Testis (tissue), 2 donors: ENCODE measurements at regions not wholly inside any gene's neighbourhood (a gene's known extent, or its start where the extent isn't known, plus 50 kb on each side); places are given as distances from the start of the nearest gene placed in this dataset.

ENCODE experiments used
- CTCF ChIP-seq, 3 experiments: fragments of 450-650 bp in 2 of 3; fragments of 200-600 bp in 1 of 3; sonication (generic) in 1 of 3; IDR thresholded peaks; one replicate each; pipeline ENCODE4 v1.5.1; 2016 to 2019; ENCODE audit warnings: antibody characterized with exemption in 3 of 3, mild to moderate bottlenecking in 2 of 3, moderate library complexity in 1 of 3
- POLR2A ChIP-seq: fragments of 450-650 bp; IDR thresholded peaks from one replicate; pipeline ENCODE4 v1.6.1; 2017; ENCODE audit warnings: antibody characterized with exemption, mild to moderate bottlenecking, moderate library complexity

GRCh38 chr3:28597452-28597851 is 248.8 kb upstream of the AZI2 start:
- TF ChIP-seq CTCF (IDR thresholded peaks at IDR 0.05) (no peak), POLR2A (no peak)
